GM13976 (cell line): ENCODE measurements at regions not wholly inside any gene's neighbourhood (a gene's known extent, or its start where the extent isn't known, plus 50 kb on each side); places are given as distances from the start of the nearest gene placed in this dataset.

Experiments used
- DNase-seq: peaks from one replicate; pipeline ENCODE4 v3.0.0; 2012; ENCODE audit warnings: low spot score
- in situ Hi-C: fragments of 300-500 bp; cut with MboI; formaldehyde crosslinking; loops from one replicate; pipeline ENCODE4 v1.12.0; 2022; ENCODE audit warnings: low sequenced_read_pairs, mixed read lengths, inconsistent platforms; ENCODE audit not compliant: unreplicated experiment
- TF ChIP-seq, protein P1 (sequence below): IDR thresholded peaks from 2 replicates; pipeline ENCODE4 v1.5.1; 2012; ENCODE audit warnings: borderline replicate concordance, mild to moderate bottlenecking; ENCODE audit not compliant: insufficient read depth; ENCODE audit errors: extremely low read depth, missing control alignments, control extremely low read depth

DNA sequence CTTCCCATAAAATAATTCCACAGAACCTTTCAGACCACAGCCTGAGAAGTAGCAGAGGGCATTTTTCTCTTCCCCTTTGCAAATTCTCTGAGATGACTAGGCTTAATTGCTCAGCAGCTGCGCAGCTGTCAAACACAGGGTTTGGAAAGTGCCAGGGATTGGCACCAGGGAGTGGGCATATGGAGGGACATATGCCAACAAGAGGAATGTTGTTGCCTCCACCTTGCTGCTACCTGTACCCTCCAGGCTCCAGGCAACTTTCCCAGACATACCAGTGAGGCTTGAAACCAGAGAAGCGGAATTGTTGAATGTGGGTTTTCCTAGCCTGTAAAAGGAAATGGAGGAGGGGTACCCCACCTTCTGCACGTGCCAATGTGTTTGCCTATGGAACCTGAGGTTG, 256.2 kb upstream of the GPR101 start:
- in situ Hi-C loops = no loop called here
- TF ChIP-seq, protein P1, sequence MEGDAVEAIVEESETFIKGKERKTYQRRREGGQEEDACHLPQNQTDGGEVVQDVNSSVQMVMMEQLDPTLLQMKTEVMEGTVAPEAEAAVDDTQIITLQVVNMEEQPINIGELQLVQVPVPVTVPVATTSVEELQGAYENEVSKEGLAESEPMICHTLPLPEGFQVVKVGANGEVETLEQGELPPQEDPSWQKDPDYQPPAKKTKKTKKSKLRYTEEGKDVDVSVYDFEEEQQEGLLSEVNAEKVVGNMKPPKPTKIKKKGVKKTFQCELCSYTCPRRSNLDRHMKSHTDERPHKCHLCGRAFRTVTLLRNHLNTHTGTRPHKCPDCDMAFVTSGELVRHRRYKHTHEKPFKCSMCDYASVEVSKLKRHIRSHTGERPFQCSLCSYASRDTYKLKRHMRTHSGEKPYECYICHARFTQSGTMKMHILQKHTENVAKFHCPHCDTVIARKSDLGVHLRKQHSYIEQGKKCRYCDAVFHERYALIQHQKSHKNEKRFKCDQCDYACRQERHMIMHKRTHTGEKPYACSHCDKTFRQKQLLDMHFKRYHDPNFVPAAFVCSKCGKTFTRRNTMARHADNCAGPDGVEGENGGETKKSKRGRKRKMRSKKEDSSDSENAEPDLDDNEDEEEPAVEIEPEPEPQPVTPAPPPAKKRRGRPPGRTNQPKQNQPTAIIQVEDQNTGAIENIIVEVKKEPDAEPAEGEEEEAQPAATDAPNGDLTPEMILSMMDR = no peak
- DNase-seq = no peak

DNA sequence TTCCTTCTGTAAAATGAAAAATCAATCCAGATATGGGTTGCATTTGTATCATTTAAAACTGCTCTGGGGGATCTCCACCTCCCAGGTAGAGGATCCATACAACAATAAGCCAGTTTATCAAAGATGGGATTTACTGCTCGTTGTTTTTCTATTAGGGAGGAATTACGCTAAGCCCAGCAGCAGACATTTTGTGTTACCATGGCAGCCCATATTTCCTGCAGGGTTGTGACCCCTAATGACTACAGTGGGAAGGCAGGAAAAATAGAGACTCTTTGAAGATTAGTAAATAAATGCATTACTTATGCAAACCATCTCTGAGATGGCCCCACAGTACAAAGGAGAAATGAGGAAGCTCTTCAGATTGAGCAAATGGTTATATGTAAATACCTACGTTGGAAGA, 253.4 kb upstream of the GPR101 start:
- in situ Hi-C loops = no loop called here
- DNase-seq = no peak
- TF ChIP-seq, protein P1 = no peak

DNA sequence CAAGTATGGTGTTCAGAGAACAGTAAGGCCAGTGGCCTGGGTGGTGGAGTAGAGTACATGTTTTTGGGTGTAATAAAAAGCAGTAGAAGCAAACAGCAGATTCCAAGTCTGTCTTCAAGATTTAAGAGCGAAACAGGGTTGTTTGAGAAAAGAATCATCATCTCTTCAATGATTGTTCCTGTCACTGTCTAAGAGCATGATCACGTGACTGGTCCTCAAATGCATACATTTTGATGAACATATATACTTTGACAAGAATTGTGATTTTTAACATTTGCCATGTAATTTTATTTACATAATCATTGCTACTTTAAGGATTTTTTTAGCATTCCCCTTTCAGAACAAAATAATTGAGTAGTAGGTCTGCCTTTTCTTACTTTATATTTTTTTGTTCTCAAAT, 252.6 kb upstream of the GPR101 start:
- no peak for DNase-seq
- TF ChIP-seq, protein P1 = no peak
- in situ Hi-C loops = no loop called here

DNA sequence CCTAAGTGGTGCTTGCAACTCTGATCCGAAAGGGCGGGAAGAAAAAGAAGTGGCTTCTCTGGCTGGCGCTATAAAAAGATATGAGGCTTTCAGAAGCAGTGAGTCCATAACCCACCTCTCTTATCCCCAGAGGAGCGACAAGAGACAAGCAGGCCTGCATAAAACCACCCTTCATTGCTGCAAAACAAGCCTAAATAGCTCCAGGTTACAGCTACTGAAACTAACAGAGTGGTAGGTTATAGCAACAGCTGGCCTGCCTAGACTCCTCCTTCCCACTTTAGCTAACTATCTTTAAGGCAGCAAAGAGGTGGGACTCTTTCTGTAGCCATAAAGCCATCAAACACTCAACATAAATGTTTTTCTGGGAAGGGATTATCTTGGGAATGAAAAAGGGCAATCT, 245.0 kb upstream of the GPR101 start:
- DNase-seq = no peak
- in situ Hi-C loops = no loop called here
- TF ChIP-seq, protein P1 = no peak

DNA sequence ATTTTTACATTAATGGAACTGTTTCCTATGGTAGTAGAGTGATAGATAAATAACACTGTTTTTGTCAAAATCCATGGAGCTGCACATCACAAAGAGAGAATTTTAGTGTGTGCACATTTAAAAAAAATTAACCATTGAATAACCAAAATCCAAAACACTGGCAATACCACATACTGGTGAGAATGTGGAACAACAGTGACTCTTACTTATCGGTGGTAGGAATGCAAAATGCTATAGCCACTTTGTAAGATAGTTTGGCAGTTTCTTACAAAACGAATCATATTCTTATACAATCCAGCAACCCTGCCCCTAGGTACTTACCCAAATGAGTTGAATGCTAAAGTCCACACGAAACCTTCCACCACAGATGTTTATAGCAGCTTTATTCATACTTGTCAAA, 229.6 kb upstream of the GPR101 start:
- DNase-seq = no peak
- in situ Hi-C loops = no loop called here
- TF ChIP-seq, protein P1 = no peak

DNA sequence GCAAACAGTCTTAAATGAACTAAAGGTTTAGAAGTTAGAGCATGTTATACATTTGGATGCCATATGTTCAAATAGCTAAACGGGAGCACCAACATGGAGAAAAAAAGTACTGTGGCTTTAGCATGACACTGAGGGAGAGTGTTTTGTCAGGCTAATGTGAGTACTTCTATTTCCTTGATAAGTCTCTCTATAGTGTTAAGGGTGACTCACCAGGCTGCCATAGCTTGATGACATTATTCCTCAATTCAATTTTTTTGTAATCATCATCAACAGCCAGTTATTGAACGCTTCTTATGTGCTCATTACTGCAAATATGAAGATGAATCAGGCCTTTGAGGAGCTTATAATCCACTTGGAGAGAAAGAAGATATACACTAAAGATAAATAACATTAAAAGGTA, 211.4 kb upstream of the GPR101 start:
- TF ChIP-seq, protein P1 = no peak
- in situ Hi-C loops = no loop called here
- DNase-seq = no peak

DNA sequence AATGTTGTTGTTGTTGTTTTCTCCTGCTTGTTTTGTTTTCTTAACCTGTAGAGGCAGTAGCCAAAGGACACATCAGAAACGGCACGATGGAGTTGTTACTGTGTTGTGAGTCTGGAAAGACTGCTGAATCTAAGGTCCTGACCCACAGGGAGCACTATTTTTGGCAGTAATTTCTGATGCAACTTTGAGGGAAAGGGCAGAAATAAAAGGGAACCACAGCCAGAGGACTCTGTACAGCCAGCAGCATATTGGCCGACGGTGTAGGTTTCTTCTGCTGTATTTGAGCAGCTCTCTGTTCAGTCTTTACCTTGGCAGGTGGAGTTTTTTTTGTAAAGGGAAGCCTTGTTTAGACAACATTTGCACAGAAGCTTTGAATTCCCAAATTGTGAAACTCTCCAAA, 203.0 kb upstream of the GPR101 start:
- TF ChIP-seq, protein P1 = no peak
- DNase-seq = no peak
- in situ Hi-C loops = no loop called here
